SK-N-SH (cell line): ENCODE measurements at regions not wholly inside any gene's neighbourhood (a gene's known extent, or its start where the extent isn't known, plus 50 kb on each side); places are given as distances from the start of the nearest gene placed in this dataset.

ENCODE experiments used
- CTCF ChIA-PET: fragments of 300-600, 350-600 bp; formaldehyde crosslinking; extraction: SDS; loops from one replicate; lab custom pipeline; 2021; lab: Yijun Ruan, JAX
- POLR2A ChIA-PET: fragments of 350-600 bp; sonication (Branson Sonifier 250); formaldehyde crosslinking; extraction: SDS; loops from one replicate; lab custom pipeline; 2020; ENCODE audit warnings: antibody characterized with exemption, inconsistent platforms; lab: Yijun Ruan, JAX
- DNase-seq: peaks from one replicate; pipeline ENCODE4 v3.0.0; 2012
- H2AFZ ChIP-seq: fragments of 200-600 bp; sonication (generic); 2 replicates; pipeline ENCODE4 v1.8.1; 2016; ENCODE audit warnings: antibody characterized with exemption, mild to moderate bottlenecking, low read depth
- H3F3A ChIP-seq: fragments of 200-600 bp; sonication (generic); replicated peaks from 2 replicates; pipeline ENCODE3; 2016; ENCODE audit warnings: antibody characterized with exemption, mild to moderate bottlenecking; ENCODE audit not compliant: insufficient read depth
- H3K27ac ChIP-seq, 2 experiments: fragments of 200-500 bp in 1 of 2; fragments of 200-600 bp in 1 of 2; sonication (Bioruptor generic) in 1 of 2; sonication (generic), shearing (Covaris generic) in 1 of 2; 2 replicates each; pipeline versions ENCODE4 v1.5.1 to v1.6.1; 2014 to 2016; ENCODE audit warnings: low read depth in 2 of 2, inconsistent platforms in 1 of 2, low read length in 1 of 2, mild to moderate bottlenecking in 1 of 2, mixed read lengths in 1 of 2
- H3K27me3 ChIP-seq: fragments of 200-600 bp; sonication (generic), shearing (Covaris generic); 2 replicates; pipeline ENCODE4 v1.6.1; 2016; ENCODE audit warnings: mixed run types; ENCODE audit not compliant: insufficient read depth
- H3K36me3 ChIP-seq, 2 experiments: fragments of 200-500 bp in 1 of 2; fragments of 200-600 bp in 1 of 2; sonication (Bioruptor generic) in 1 of 2; sonication (generic) in 1 of 2; replicated peaks in 1 of 2; 2 replicates each; pipeline versions ENCODE3 to v1.5.1; 2014 to 2016; ENCODE audit warnings: low read length in 1 of 2, mild to moderate bottlenecking in 1 of 2; ENCODE audit not compliant: insufficient read depth in 2 of 2, control insufficient read depth in 1 of 2
- H3K4me1 ChIP-seq, 2 experiments: fragments of 200-500 bp in 1 of 2; fragments of 200-600 bp in 1 of 2; sonication (Bioruptor generic) in 1 of 2; sonication (generic), shearing (Covaris generic) in 1 of 2; 2 replicates each; pipeline versions ENCODE4 v1.5.1 to v1.6.1; 2014 to 2016; ENCODE audit warnings: low read depth in 1 of 2, low read length in 1 of 2, mixed run types in 1 of 2; ENCODE audit not compliant: insufficient read depth in 2 of 2, control insufficient read depth in 1 of 2
- H3K4me2 ChIP-seq: fragments of 200-600 bp; sonication (generic), shearing (Covaris generic); 2 replicates; pipeline ENCODE4 v1.6.1; 2017; ENCODE audit warnings: mixed run types
- H3K4me3 ChIP-seq, 2 experiments: fragments of 200-500 bp in 1 of 2; fragments of 200-600 bp in 1 of 2; sonication (Bioruptor generic) in 1 of 2; sonication (generic), shearing (Covaris generic) in 1 of 2; 2 replicates each; pipeline versions ENCODE4 v1.5.1 to v1.8.1; 2014 to 2016; ENCODE audit warnings: low read depth in 2 of 2, inconsistent platforms in 1 of 2, low read length in 1 of 2, mild to moderate bottlenecking in 1 of 2, mixed read lengths in 1 of 2, moderate library complexity in 1 of 2
- H3K79me2 ChIP-seq: fragments of 200-600 bp; sonication (generic); 2 replicates; pipeline ENCODE4 v1.8.1; 2017; ENCODE audit warnings: mild to moderate bottlenecking; ENCODE audit not compliant: insufficient read depth
- H3K9ac ChIP-seq: fragments of 200-600 bp; sonication (generic); 2 replicates; pipeline ENCODE4 v1.6.1; 2017; ENCODE audit warnings: mixed run types
- H3K9me2 ChIP-seq: fragments of 200-600 bp; sonication (generic); 2 replicates; pipeline ENCODE4 v1.6.1; 2017; ENCODE audit warnings: mixed run types
- H3K9me3 ChIP-seq: fragments of 200-600 bp; sonication (generic); 2 replicates; pipeline ENCODE4 v1.6.1; 2017; ENCODE audit warnings: mixed run types, mild to moderate bottlenecking, moderate library complexity
- H4K20me1 ChIP-seq: fragments of 200-600 bp; sonication (generic); 2 replicates; pipeline ENCODE4 v1.6.1; 2017; ENCODE audit warnings: mild to moderate bottlenecking, mixed run types; ENCODE audit not compliant: insufficient read depth
- ELF1 ChIP-seq: IDR thresholded peaks from 2 replicates; pipeline ENCODE4 v1.4.0; 2012
- EP300 ChIP-seq, 2 experiments: IDR thresholded peaks; 2 replicates each; pipeline versions ENCODE4 v1.4.0 to v1.6.1; 2012; ENCODE audit warnings: borderline replicate concordance in 1 of 2, low read depth in 1 of 2, low read length in 1 of 2
- EZH2phosphoT487 ChIP-seq: fragments of 200-600 bp; sonication (generic); IDR thresholded peaks from 2 replicates; pipeline ENCODE4 v1.6.1; 2017; ENCODE audit warnings: low read depth, mixed run types, mild to moderate bottlenecking, antibody characterized with exemption, moderate library complexity, borderline replicate concordance
- GATA2 ChIP-seq: sonication (generic); formaldehyde crosslinking; IDR thresholded peaks from 2 replicates; pipeline ENCODE4 v1.5.0; 2020; ENCODE audit warnings: mild to moderate bottlenecking, missing genetic modification reagents
- JUND ChIP-seq: IDR thresholded peaks from 2 replicates; pipeline ENCODE4 v1.4.0; 2012
- MAX ChIP-seq: IDR thresholded peaks from 2 replicates; pipeline ENCODE4 v1.4.0; 2012; ENCODE audit warnings: low read depth
- MEF2A ChIP-seq: IDR thresholded peaks from 2 replicates; pipeline ENCODE4 v1.4.0; 2012; ENCODE audit warnings: low read depth, borderline replicate concordance
- NFIC ChIP-seq: IDR thresholded peaks from 2 replicates; pipeline ENCODE4 v1.4.0; 2012; ENCODE audit warnings: borderline replicate concordance
- RAD21 ChIP-seq: IDR thresholded peaks from 2 replicates; pipeline ENCODE4 v1.6.1; 2012; ENCODE audit warnings: mild to moderate bottlenecking, low read length
- RXRA ChIP-seq: IDR thresholded peaks from 2 replicates; pipeline ENCODE4 v1.4.0; 2012; ENCODE audit warnings: low read depth, mild to moderate bottlenecking, borderline replicate concordance
- SIN3A ChIP-seq: IDR thresholded peaks from 2 replicates; pipeline ENCODE4 v1.6.1; 2012; ENCODE audit warnings: low read depth, mild to moderate bottlenecking, low read length, moderate library complexity, borderline replicate concordance
- SMC3 ChIP-seq: IDR thresholded peaks from 2 replicates; pipeline ENCODE4 v1.6.1; 2012; ENCODE audit warnings: low read depth, low read length, improper control_type of control experiment
- YY1 ChIP-seq: IDR thresholded peaks from 2 replicates; pipeline ENCODE4 v1.4.0; 2012; ENCODE audit warnings: low read depth, mild to moderate bottlenecking
- WGBS: methylation state at CpG from one replicate; pipeline ENCODE4 v1.1.6; 2017; ENCODE audit warnings: low lambda C conversion rate; 5-methylcytosine and 5-hydroxymethylcytosine counted together
- TF ChIP-seq, protein P1 (sequence below): fragments of 200-600 bp; sonication (generic); IDR thresholded peaks from 2 replicates; pipeline ENCODE4 v1.6.1; 2017; ENCODE audit warnings: antibody characterized with exemption, mild to moderate bottlenecking, moderate library complexity
- TF ChIP-seq, protein P2 (sequence below): fragments of 150-350 bp; IDR thresholded peaks from 2 replicates; pipeline ENCODE4 v1.6.1; 2017; ENCODE audit warnings: antibody characterized with exemption, low read length, low read depth, borderline replicate concordance
- TF ChIP-seq, protein P3 (sequence below): IDR thresholded peaks from 2 replicates; pipeline ENCODE4; 2012
- TF ChIP-seq, protein P4 (sequence below): fragments of 150-350 bp; IDR thresholded peaks from 2 replicates; pipeline ENCODE4 v1.6.1; 2016; ENCODE audit warnings: mild to moderate bottlenecking, low read depth, low read length

DNA sequence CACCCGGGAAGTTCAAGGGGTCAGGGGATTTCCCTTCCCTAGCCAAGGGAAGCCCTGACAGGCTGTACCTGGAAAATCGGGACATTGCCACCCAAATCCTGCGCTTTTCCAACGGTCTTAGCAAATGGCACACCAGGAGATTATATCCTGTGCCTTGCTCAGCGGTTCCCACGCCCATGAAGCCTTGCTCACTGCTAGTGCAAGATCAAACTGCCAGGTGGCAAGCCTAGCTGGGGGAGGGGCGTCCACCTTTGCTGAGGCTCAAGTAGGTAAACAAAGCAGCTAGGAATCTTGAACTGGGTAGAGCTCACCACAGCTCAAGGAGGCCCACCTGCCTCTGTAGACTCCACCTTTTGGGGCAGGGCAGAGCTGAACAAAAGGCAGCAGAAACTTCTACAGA, 1794.5 kb downstream of the PCDH9 start:
- H3K27me3 ChIP-seq = no peaks in the 10 kb centered on the region
- no peaks in the 10 kb centered on the region for H3K36me3 ChIP-seq
- ChIA-PET POLR2A (no interaction called here), CTCF (interaction anchor here (0.6 to 1.1 kb wide), 2 partner anchors 28 to 1776 kb away, joined by 3 to 4 read pairs; no protein-coding TSS in a partner anchor)
- H3K4me2 ChIP-seq = no peak overlapping the region
- H4K20me1 ChIP-seq = no peaks in the 10 kb centered on the region
- H3K4me1 ChIP-seq = no peaks in the 10 kb centered on the region
- H3K4me3 ChIP-seq = no peak overlapping the region
- H3K27ac ChIP-seq = no peak overlapping the region
- no peak overlapping the region for H2AFZ ChIP-seq
- H3K79me2 ChIP-seq = no peaks in the 10 kb centered on the region
- no peak for DNase-seq
- H3K9me3 ChIP-seq = no peaks in the 10 kb centered on the region
- H3F3A ChIP-seq = no peaks in the 10 kb centered on the region
- WGBS = 66% methylated on average over 5 of the region's 7 CpGs
- H3K9ac ChIP-seq = no peak overlapping the region
- no peaks in the 10 kb centered on the region for H3K9me2 ChIP-seq
- TF ChIP-seq MEF2A (no peak), NFIC (no peak), JUND (no peak)

- Histone ChIP-seq H3F3A (no peaks in the 10 kb centered on the region), H3K79me2 (no peaks in the 10 kb centered on the region), H2AFZ (0 out of 2 replicates have a peak overlapping the region, but pooled peaks have one; percentile 7), H3K27ac (no peak overlapping the region), H3K4me2 (no peak overlapping the region), H3K9me2 (no peaks in the 10 kb centered on the region), H3K9me3 (no peaks in the 10 kb centered on the region)
- ChIA-PET POLR2A (no interaction called here), CTCF (no interaction called here)
- 85% methylated on average over 1 of the region's 1 CpG for WGBS
- no peak for DNase-seq
- TF ChIP-seq ELF1 = no peak
- TF ChIP-seq, protein P1, sequence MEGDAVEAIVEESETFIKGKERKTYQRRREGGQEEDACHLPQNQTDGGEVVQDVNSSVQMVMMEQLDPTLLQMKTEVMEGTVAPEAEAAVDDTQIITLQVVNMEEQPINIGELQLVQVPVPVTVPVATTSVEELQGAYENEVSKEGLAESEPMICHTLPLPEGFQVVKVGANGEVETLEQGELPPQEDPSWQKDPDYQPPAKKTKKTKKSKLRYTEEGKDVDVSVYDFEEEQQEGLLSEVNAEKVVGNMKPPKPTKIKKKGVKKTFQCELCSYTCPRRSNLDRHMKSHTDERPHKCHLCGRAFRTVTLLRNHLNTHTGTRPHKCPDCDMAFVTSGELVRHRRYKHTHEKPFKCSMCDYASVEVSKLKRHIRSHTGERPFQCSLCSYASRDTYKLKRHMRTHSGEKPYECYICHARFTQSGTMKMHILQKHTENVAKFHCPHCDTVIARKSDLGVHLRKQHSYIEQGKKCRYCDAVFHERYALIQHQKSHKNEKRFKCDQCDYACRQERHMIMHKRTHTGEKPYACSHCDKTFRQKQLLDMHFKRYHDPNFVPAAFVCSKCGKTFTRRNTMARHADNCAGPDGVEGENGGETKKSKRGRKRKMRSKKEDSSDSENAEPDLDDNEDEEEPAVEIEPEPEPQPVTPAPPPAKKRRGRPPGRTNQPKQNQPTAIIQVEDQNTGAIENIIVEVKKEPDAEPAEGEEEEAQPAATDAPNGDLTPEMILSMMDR = no peak
- no peak for TF ChIP-seq EZH2phosphoT487
- TF ChIP-seq MAX = no peak
- no peak for TF ChIP-seq YY1
- TF ChIP-seq SIN3A = no peak
- no peak for TF ChIP-seq JUND
- TF ChIP-seq, protein P2, sequence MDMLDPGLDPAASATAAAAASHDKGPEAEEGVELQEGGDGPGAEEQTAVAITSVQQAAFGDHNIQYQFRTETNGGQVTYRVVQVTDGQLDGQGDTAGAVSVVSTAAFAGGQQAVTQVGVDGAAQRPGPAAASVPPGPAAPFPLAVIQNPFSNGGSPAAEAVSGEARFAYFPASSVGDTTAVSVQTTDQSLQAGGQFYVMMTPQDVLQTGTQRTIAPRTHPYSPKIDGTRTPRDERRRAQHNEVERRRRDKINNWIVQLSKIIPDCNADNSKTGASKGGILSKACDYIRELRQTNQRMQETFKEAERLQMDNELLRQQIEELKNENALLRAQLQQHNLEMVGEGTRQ = no peak
- TF ChIP-seq, protein P3, sequence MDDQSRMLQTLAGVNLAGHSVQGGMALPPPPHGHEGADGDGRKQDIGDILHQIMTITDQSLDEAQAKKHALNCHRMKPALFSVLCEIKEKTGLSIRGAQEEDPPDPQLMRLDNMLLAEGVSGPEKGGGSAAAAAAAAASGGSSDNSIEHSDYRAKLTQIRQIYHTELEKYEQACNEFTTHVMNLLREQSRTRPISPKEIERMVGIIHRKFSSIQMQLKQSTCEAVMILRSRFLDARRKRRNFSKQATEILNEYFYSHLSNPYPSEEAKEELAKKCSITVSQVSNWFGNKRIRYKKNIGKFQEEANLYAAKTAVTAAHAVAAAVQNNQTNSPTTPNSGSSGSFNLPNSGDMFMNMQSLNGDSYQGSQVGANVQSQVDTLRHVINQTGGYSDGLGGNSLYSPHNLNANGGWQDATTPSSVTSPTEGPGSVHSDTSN = no peak
- TF ChIP-seq GATA2 (CRISPR knock-in tag) = no peak
- TF ChIP-seq NFIC = no peak
- TF ChIP-seq RAD21 = no peak
- TF ChIP-seq, protein P4, sequence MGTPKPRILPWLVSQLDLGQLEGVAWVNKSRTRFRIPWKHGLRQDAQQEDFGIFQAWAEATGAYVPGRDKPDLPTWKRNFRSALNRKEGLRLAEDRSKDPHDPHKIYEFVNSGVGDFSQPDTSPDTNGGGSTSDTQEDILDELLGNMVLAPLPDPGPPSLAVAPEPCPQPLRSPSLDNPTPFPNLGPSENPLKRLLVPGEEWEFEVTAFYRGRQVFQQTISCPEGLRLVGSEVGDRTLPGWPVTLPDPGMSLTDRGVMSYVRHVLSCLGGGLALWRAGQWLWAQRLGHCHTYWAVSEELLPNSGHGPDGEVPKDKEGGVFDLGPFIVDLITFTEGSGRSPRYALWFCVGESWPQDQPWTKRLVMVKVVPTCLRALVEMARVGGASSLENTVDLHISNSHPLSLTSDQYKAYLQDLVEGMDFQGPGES = no peak
- TF ChIP-seq SMC3 = no peak
- no peak for TF ChIP-seq EP300 (IDR thresholded peaks at IDR 0.05; ENCODE audit: borderline replicate concordance in 1 of 2, low read depth in 1 of 2, low read length in 1 of 2)
- no peak for TF ChIP-seq RXRA
- TF ChIP-seq, all 33 proteins: peak for 0
- H3K4me3 ChIP-seq = no peak overlapping the region
- no peaks in the 10 kb centered on the region for H4K20me1 ChIP-seq
- H3K4me1 ChIP-seq = no peaks in the 10 kb centered on the region; a peak in 1 of 4 replicates
- H3K27me3 ChIP-seq = no peaks in the 10 kb centered on the region
- H3K9ac ChIP-seq = no peak overlapping the region
- no peaks in the 10 kb centered on the region for H3K36me3 ChIP-seq
Measured at GRCh38 chr13:65417953-65418352, 1812.2 kb downstream of the PCDH9 start.
